H9 (cell line): ENCODE measurements at regions not wholly inside any gene's neighbourhood (a gene's known extent, or its start where the extent isn't known, plus 50 kb on each side); places are given as distances from the start of the nearest gene placed in this dataset.

Experiments used
- DNase-seq: peaks from one replicate; pipeline ENCODE4 v3.0.0-alpha.2; 2017
- H2AFZ ChIP-seq: one replicate; pipeline ENCODE4 v1.6.1; 2013; ENCODE audit warnings: mild to moderate bottlenecking, low read length, control low read depth, moderate library complexity
- H2AK5ac ChIP-seq: 2 replicates; pipeline ENCODE4 v1.6.1; 2013; ENCODE audit warnings: low read length, control low read depth, mixed read lengths; ENCODE audit not compliant: insufficient read length
- H2BK120ac ChIP-seq: one replicate; pipeline ENCODE4 v1.6.1; 2013; ENCODE audit warnings: low read depth, mild to moderate bottlenecking, low read length, control low read depth, inconsistent platforms; ENCODE audit not compliant: poor library complexity, severe bottlenecking
- H2BK12ac ChIP-seq: 2 replicates; pipeline ENCODE4 v1.6.1; 2013; ENCODE audit warnings: low read length, control low read depth, mixed read lengths, low read depth; ENCODE audit not compliant: insufficient read length
- H2BK15ac ChIP-seq: 2 replicates; pipeline ENCODE4 v1.6.1; 2013; ENCODE audit warnings: low read depth, low read length, control low read depth
- H2BK20ac ChIP-seq: one replicate; pipeline ENCODE4 v1.6.1; 2013; ENCODE audit warnings: low read depth, mild to moderate bottlenecking, low read length, control low read depth, inconsistent platforms; ENCODE audit not compliant: poor library complexity, severe bottlenecking
- H2BK5ac ChIP-seq: 2 replicates; pipeline ENCODE4 v1.6.1; 2013; ENCODE audit warnings: low read length, control low read depth, mixed read lengths; ENCODE audit not compliant: insufficient read length
- H3K14ac ChIP-seq: 2 replicates; pipeline ENCODE4 v1.6.1; 2013; ENCODE audit warnings: low read length, control low read depth; ENCODE audit not compliant: insufficient read depth
- H3K18ac ChIP-seq: 2 replicates; pipeline ENCODE4 v1.6.1; 2013; ENCODE audit warnings: low read depth, mild to moderate bottlenecking, mixed read lengths, low read length, control low read depth; ENCODE audit not compliant: insufficient read length
- H3K23ac ChIP-seq: 2 replicates; pipeline ENCODE4 v1.6.1; 2013; ENCODE audit warnings: low read length, control low read depth, mixed read lengths, low read depth; ENCODE audit not compliant: insufficient read length
- H3K23me2 ChIP-seq: 2 replicates; pipeline ENCODE4 v1.6.1; 2013; ENCODE audit warnings: low read depth, mild to moderate bottlenecking, mixed read lengths, low read length, control low read depth; ENCODE audit not compliant: insufficient read length, poor library complexity, severe bottlenecking
- H3K27ac ChIP-seq: 2 replicates; pipeline ENCODE4 v1.5.1; 2013; ENCODE audit warnings: low read length, control low read depth, mixed read lengths, low read depth; ENCODE audit not compliant: insufficient read length
- H3K27me3 ChIP-seq: 2 replicates; pipeline ENCODE4 v1.6.1; 2013; ENCODE audit warnings: low read length, control low read depth, inconsistent platforms; ENCODE audit not compliant: insufficient read depth
- H3K4ac ChIP-seq: 2 replicates; pipeline ENCODE4 v1.6.1; 2013; ENCODE audit warnings: low read depth, mild to moderate bottlenecking, control low read depth, inconsistent platforms, low read length, moderate library complexity
- H3K4me1 ChIP-seq: 2 replicates; pipeline ENCODE4 v1.6.1; 2013; ENCODE audit warnings: low read length, control low read depth, inconsistent platforms; ENCODE audit not compliant: insufficient read depth
- H3K4me2 ChIP-seq: 2 replicates; pipeline ENCODE4 v1.6.1; 2013; ENCODE audit warnings: low read length, control low read depth, mixed read lengths; ENCODE audit not compliant: insufficient read length, insufficient read depth
- H3K56ac ChIP-seq: 2 replicates; pipeline ENCODE4 v1.6.1; 2013; ENCODE audit warnings: low read depth, mild to moderate bottlenecking, mixed read lengths, low read length, control low read depth; ENCODE audit not compliant: insufficient read length
- H3K79me1 ChIP-seq: 2 replicates; pipeline ENCODE4 v1.6.1; 2013; ENCODE audit warnings: low read depth, mild to moderate bottlenecking, moderate library complexity, low read length, control low read depth, inconsistent platforms; ENCODE audit not compliant: insufficient read depth, poor library complexity, severe bottlenecking
- H3K79me2 ChIP-seq: 2 replicates; pipeline ENCODE4 v1.6.1; 2013; ENCODE audit warnings: low read length, control low read depth, inconsistent platforms; ENCODE audit not compliant: insufficient read depth
- H3K9ac ChIP-seq: 2 replicates; pipeline ENCODE4 v1.6.1; 2013; ENCODE audit warnings: low read length, control low read depth, mixed read lengths; ENCODE audit not compliant: insufficient read length; ENCODE audit errors: extremely low read depth
- H3K9me3 ChIP-seq: one replicate; pipeline ENCODE4 v1.6.1; 2013; ENCODE audit warnings: low read depth, low read length, inconsistent platforms; ENCODE audit not compliant: control insufficient read depth
- H3T11ph ChIP-seq: one replicate; pipeline ENCODE4 v1.6.1; 2013; ENCODE audit warnings: mild to moderate bottlenecking, low read length, control low read depth, inconsistent platforms
- H4K20me1 ChIP-seq: one replicate; pipeline ENCODE4 v1.6.1; 2013; ENCODE audit not compliant: control insufficient read depth, insufficient read length, insufficient read depth
- H4K5ac ChIP-seq: 2 replicates; pipeline ENCODE4 v1.6.1; 2013; ENCODE audit warnings: low read depth, mild to moderate bottlenecking, mixed read lengths, low read length, control low read depth; ENCODE audit not compliant: insufficient read length
- H4K8ac ChIP-seq: replicated peaks from 2 replicates; pipeline ENCODE4 v1.6.1; 2013; ENCODE audit warnings: low read length, control low read depth, mixed read lengths, low read depth; ENCODE audit not compliant: insufficient read length
- H4K91ac ChIP-seq: 2 replicates; pipeline ENCODE4 v1.6.1; 2013; ENCODE audit warnings: low read depth, mild to moderate bottlenecking, moderate library complexity, mixed read lengths, low read length, control low read depth; ENCODE audit not compliant: insufficient read length
- H3K27ac Mint-ChIP-seq, 3 experiments: 2 replicates in 2 of 3; 3 replicates in 1 of 3; pipeline ENCODE4 v1.8.0; 2020 to 2021; ENCODE audit warnings: mixed read lengths in 3 of 3, mild to moderate bottlenecking in 1 of 3, moderate library complexity in 1 of 3
- H3K27me3 Mint-ChIP-seq: 2 replicates; pipeline ENCODE4 v1.8.0; 2021; ENCODE audit warnings: low read depth, mild to moderate bottlenecking, moderate library complexity, mixed read lengths
- H3K36me3 Mint-ChIP-seq, 3 experiments: 2 replicates in 2 of 3; 3 replicates in 1 of 3; pipeline ENCODE4 v1.8.0; 2020 to 2021; ENCODE audit warnings: low read depth in 3 of 3, mixed read lengths in 3 of 3; ENCODE audit not compliant: insufficient read depth in 1 of 3
- H3K4me1 Mint-ChIP-seq, 2 experiments: 2 replicates each; pipeline ENCODE4 v1.8.0; 2020; ENCODE audit warnings: mixed read lengths in 2 of 2
- H3K4me3 Mint-ChIP-seq, 2 experiments: 2 replicates in 1 of 2; 3 replicates in 1 of 2; pipeline ENCODE4 v1.8.0; 2020 to 2021; ENCODE audit warnings: mild to moderate bottlenecking in 2 of 2, mixed read lengths in 2 of 2, moderate library complexity in 1 of 2
- H3K9me3 Mint-ChIP-seq, 2 experiments: 2 replicates in 1 of 2; 3 replicates in 1 of 2; pipeline ENCODE4 v1.8.0; 2020; ENCODE audit warnings: mild to moderate bottlenecking in 2 of 2, mixed read lengths in 2 of 2, moderate library complexity in 1 of 2
- CTCF ChIP-seq: fragments of 200-600 bp; sonication (generic); conservative IDR thresholded peaks from 3 replicates; pipeline ENCODE4 v1.8.0; 2021; ENCODE audit warnings: antibody characterized with exemption, mild to moderate bottlenecking
- whole genome bisulfite sequencing: extraction: QIAGEN DNeasy Blood & Tissue Kit; methylation state at CpG from one replicate; pipeline ENCODE4 v1.1.7; 2013; ENCODE audit warnings: missing lambda C conversion rate, low lambda C conversion rate, mixed read lengths; ENCODE audit not compliant: insufficient read length; ENCODE audit errors: extremely low coverage; 5-methylcytosine and 5-hydroxymethylcytosine counted together

GRCh38 chr11:112693781-112694180, 267.4 kb upstream of the NCAM1 start:
- Histone ChIP-seq H3K9ac (no peak overlapping the region), H3K79me1 (no peaks in the 10 kb centered on the region), H2AFZ (no peak overlapping the region), H2BK5ac (no peak overlapping the region), H3K9me3 (no peaks in the 10 kb centered on the region), H3K27ac (no peak overlapping the region), H3T11ph (no peak overlapping the region), H4K20me1 (no peaks in the 10 kb centered on the region), H4K91ac (no peak overlapping the region), H2BK120ac (no peak overlapping the region), H4K8ac (no peak overlapping the region), H2BK15ac (no peak overlapping the region), H2BK20ac (no peak overlapping the region), H3K23me2 (no peaks in the 10 kb centered on the region), H3K4me2 (no peak overlapping the region), H3K56ac (no peak overlapping the region), H3K14ac (no peak overlapping the region), H3K27me3 (no peaks in the 10 kb centered on the region), H2AK5ac (no peak overlapping the region), H3K79me2 (no peaks in the 10 kb centered on the region), H4K5ac (no peak overlapping the region), H3K4ac (no peak overlapping the region), H2BK12ac (no peak overlapping the region), H3K23ac (no peak overlapping the region), H3K4me1 (no peaks in the 10 kb centered on the region), H3K18ac (no peak overlapping the region)
- no peak for DNase-seq
- Mint-ChIP-seq H3K4me3 (no peak overlapping the region), H3K27ac (no peak overlapping the region), H3K27me3 (no peaks in the 10 kb centered on the region; the same call in none of the 2 replicates), H3K9me3 (no peaks in the 10 kb centered on the region), H3K4me1 (no peaks in the 10 kb centered on the region; a peak in 1 of 4 replicates), H3K36me3 (no peaks in the 10 kb centered on the region)
- WGBS = no CpG with 5 or more reads among the region's 2 CpGs
- TF ChIP-seq CTCF = no peak
